ENCODE measurements at regions not wholly inside any gene's neighbourhood (a gene's known extent, or its start where the extent isn't known, plus 50 kb on each side); places are given as distances from the start of the nearest gene placed in this dataset.

DNA sequence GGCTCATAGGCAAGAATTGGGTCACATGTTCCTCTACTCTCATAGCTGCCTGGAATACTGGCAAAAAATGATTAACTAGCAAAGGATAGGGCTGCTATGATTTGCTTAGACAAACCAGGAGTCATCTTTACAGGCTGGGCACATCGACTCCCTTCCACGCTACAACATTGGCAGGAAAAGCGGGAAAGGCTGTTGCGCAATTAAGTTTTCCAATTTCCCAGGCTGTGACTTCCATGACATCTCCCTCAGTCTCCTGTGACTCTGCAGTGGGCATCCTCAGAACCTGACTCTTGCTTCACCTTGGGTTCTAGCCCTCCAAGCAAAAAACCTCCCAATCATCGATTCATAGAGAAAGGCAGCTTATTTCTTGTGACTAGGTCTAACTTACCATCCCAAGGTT, 184.5 kb upstream of the E2F7 start:
- TF ChIP-seq POLR2A (IDR thresholded peaks at IDR 0.05) = no peak
- TF ChIP-seq, protein P1, sequence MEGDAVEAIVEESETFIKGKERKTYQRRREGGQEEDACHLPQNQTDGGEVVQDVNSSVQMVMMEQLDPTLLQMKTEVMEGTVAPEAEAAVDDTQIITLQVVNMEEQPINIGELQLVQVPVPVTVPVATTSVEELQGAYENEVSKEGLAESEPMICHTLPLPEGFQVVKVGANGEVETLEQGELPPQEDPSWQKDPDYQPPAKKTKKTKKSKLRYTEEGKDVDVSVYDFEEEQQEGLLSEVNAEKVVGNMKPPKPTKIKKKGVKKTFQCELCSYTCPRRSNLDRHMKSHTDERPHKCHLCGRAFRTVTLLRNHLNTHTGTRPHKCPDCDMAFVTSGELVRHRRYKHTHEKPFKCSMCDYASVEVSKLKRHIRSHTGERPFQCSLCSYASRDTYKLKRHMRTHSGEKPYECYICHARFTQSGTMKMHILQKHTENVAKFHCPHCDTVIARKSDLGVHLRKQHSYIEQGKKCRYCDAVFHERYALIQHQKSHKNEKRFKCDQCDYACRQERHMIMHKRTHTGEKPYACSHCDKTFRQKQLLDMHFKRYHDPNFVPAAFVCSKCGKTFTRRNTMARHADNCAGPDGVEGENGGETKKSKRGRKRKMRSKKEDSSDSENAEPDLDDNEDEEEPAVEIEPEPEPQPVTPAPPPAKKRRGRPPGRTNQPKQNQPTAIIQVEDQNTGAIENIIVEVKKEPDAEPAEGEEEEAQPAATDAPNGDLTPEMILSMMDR (IDR thresholded peaks at IDR 0.05) = no peak

Data from thyroid gland (tissue), 4 donors.